ENCODE measurements at regions not wholly inside any gene's neighbourhood (a gene's known extent, or its start where the extent isn't known, plus 50 kb on each side); places are given as distances from the start of the nearest gene placed in this dataset.

DNA sequence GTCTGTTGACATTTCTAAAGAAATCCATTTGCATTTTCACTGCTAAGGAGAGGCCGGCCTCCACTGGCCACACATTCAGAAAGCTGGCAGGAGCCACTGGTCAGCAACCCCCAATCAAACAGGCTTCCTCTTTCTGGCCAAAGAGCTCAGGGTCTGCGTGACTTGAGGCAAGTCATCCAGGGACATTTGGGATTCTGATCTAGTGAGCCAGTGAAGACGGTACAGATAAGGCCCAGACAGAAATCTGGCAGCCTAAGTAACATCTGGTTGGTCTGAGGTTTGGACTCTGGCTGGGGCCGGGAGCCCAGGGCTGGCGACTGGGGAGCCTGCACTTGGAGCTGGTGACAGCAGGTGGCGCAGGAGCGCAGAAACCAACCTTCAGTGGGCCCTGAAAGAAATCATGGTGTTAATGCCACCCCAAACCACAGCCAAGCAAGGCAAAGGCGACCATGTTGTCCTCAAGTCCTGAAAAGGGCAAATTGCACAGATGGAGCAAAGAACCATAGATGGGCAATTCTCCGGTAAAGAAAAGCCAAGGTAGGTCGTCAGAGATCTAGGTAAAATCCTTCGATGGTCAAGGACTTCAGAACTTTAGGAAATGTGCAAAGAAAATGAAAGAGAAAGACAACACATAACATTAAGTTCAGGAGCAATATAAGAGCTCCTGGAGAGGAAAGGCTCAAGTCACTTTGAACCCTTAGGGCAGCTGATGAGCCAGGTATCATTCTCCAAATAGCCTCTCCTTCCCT, 99.4 kb upstream of the BLID start (continued):
- TF ChIP-seq SIRT6 (IDR thresholded peaks at IDR 0.05; ENCODE audit: low read length) (no peak), TAF1 (IDR thresholded peaks at IDR 0.05; ENCODE audit: low read depth, low read length) (no peak), YY1 (IDR thresholded peaks at IDR 0.05; ENCODE audit: low read depth, low read length) (peak; percentile 83; the same call in 1 of the 2 replicates), BACH1 (IDR thresholded peaks at IDR 0.05; ENCODE audit: low read length) (no peak), SP4 (IDR thresholded peaks at IDR 0.05; ENCODE audit: low read length) (no peak)

Measured in H1 (cell line).